ENCODE measurements at regions not wholly inside any gene's neighbourhood (a gene's known extent, or its start where the extent isn't known, plus 50 kb on each side); places are given as distances from the start of the nearest gene placed in this dataset.

DNA sequence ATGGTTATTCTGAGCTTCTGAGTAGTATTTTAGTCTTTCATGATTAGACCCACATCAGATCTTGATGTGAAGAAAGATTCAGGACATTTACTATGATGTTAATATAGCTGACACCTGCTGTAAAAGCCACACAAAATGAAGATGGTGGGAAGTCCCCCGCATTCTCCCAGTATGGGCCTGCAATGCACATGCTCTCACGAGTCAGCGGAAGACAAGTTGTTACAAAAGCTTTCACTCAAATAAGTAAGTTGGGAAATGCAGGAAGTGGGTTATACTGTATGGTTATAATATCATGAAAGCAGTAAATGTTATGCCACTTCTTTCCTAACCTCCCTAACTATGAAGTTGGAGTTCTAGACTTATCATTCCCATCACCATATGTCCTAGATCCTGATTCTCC, 171.9 kb downstream of the KLF5 start:
- TF ChIP-seq RAD21 (IDR thresholded peaks at IDR 0.05; ENCODE audit: low read length) (no peak), RCOR1 (IDR thresholded peaks at IDR 0.05; ENCODE audit: insufficient replicate concordance, low read length) (no peak), MAZ (IDR thresholded peaks at IDR 0.05; ENCODE audit: borderline replicate concordance, low read depth, low read length) (no peak)
- TF ChIP-seq, protein P1, sequence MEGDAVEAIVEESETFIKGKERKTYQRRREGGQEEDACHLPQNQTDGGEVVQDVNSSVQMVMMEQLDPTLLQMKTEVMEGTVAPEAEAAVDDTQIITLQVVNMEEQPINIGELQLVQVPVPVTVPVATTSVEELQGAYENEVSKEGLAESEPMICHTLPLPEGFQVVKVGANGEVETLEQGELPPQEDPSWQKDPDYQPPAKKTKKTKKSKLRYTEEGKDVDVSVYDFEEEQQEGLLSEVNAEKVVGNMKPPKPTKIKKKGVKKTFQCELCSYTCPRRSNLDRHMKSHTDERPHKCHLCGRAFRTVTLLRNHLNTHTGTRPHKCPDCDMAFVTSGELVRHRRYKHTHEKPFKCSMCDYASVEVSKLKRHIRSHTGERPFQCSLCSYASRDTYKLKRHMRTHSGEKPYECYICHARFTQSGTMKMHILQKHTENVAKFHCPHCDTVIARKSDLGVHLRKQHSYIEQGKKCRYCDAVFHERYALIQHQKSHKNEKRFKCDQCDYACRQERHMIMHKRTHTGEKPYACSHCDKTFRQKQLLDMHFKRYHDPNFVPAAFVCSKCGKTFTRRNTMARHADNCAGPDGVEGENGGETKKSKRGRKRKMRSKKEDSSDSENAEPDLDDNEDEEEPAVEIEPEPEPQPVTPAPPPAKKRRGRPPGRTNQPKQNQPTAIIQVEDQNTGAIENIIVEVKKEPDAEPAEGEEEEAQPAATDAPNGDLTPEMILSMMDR (conservative IDR thresholded peaks at IDR 0.05; ENCODE audit: low read depth, low read length), result no peak
- TF ChIP-seq, protein P2, sequence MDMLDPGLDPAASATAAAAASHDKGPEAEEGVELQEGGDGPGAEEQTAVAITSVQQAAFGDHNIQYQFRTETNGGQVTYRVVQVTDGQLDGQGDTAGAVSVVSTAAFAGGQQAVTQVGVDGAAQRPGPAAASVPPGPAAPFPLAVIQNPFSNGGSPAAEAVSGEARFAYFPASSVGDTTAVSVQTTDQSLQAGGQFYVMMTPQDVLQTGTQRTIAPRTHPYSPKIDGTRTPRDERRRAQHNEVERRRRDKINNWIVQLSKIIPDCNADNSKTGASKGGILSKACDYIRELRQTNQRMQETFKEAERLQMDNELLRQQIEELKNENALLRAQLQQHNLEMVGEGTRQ (IDR thresholded peaks at IDR 0.05; ENCODE audit: low read depth, low read length), result no peak
